SK-N-SH treated with all-trans-retinoic acid at 6 μM for 48 hours (cell line): ENCODE measurements at regions not wholly inside any gene's neighbourhood (a gene's known extent, or its start where the extent isn't known, plus 50 kb on each side); places are given as distances from the start of the nearest gene placed in this dataset.

Experiments used
- ISL1 ChIP-seq: fragments of 250-450 bp; sonication (Bioruptor Pico); IDR thresholded peaks from 2 replicates; pipeline ENCODE4 v2.1.2; 2022; ENCODE audit warnings: mild to moderate bottlenecking, moderate library complexity
- PATZ1 ChIP-seq: fragments of 250-450 bp; sonication (Bioruptor Pico); IDR thresholded peaks from 2 replicates; pipeline ENCODE4 v1.8.0; 2020; ENCODE audit warnings: mild to moderate bottlenecking, moderate library complexity, borderline replicate concordance
- POU6F1 ChIP-seq: fragments of 250-450 bp; sonication (Bioruptor Pico); IDR thresholded peaks from 2 replicates; pipeline ENCODE4 v1.8.0; 2021; ENCODE audit warnings: low read depth, mild to moderate bottlenecking, moderate library complexity, borderline replicate concordance
- PPARA ChIP-seq: fragments of 250-450 bp; sonication (Bioruptor Pico); IDR thresholded peaks from 2 replicates; pipeline ENCODE4 v1.5.0; 2020; ENCODE audit warnings: mild to moderate bottlenecking, borderline replicate concordance
- SNAI2 ChIP-seq: fragments of 250-450 bp; sonication (Bioruptor Pico); IDR thresholded peaks from 2 replicates; pipeline ENCODE4 v1.5.0; 2020; ENCODE audit warnings: mild to moderate bottlenecking, moderate library complexity
- TOX ChIP-seq: fragments of 250-450 bp; sonication (Bioruptor Pico); IDR thresholded peaks from 2 replicates; pipeline ENCODE4 v1.8.0; 2021; ENCODE audit warnings: mild to moderate bottlenecking, moderate library complexity, borderline replicate concordance
- ZFP3 ChIP-seq: fragments of 250-450 bp; sonication (Bioruptor Pico); IDR thresholded peaks from 2 replicates; pipeline ENCODE4 v1.5.0; 2020; ENCODE audit warnings: mild to moderate bottlenecking, moderate library complexity
- ZFP30 ChIP-seq: fragments of 450-650 bp; formaldehyde crosslinking; IDR thresholded peaks from 2 replicates; pipeline ENCODE4 v1.5.0; 2022; ENCODE audit warnings: mild to moderate bottlenecking, moderate library complexity
- ZNF565 ChIP-seq: fragments of 450-650 bp; formaldehyde crosslinking; conservative IDR thresholded peaks from 2 replicates; pipeline ENCODE4 v1.5.0; 2020; ENCODE audit warnings: low read depth, mild to moderate bottlenecking, moderate library complexity
- ZNF70 ChIP-seq: fragments of 450-650 bp; formaldehyde crosslinking; IDR thresholded peaks from 2 replicates; pipeline ENCODE4 v1.5.0; 2020; ENCODE audit warnings: mild to moderate bottlenecking, moderate library complexity
- ZNF8 ChIP-seq: fragments of 450-650 bp; formaldehyde crosslinking; IDR thresholded peaks from 2 replicates; pipeline ENCODE4 v1.5.0; 2020; ENCODE audit warnings: mild to moderate bottlenecking, moderate library complexity

GRCh38 chr3:154886437-154886836, 193.7 kb upstream of the MME start:
- TF ChIP-seq ISL1 (CRISPR knock-in tag), result no peak
- no peak for TF ChIP-seq ZNF8 (CRISPR knock-in tag)
- TF ChIP-seq ZNF565 (CRISPR knock-in tag), result no peak
- no peak for TF ChIP-seq ZNF70 (CRISPR knock-in tag)
- no peak for TF ChIP-seq ZFP30
- no peak for TF ChIP-seq POU6F1 (CRISPR knock-in tag)
- TF ChIP-seq PATZ1, result no peak
- no peak for TF ChIP-seq ZFP3
- no peak for TF ChIP-seq PPARA (CRISPR knock-in tag)
- TF ChIP-seq SNAI2 (CRISPR knock-in tag), result no peak
- no peak for TF ChIP-seq TOX (CRISPR knock-in tag)
